ENCODE measurements at regions not wholly inside any gene's neighbourhood (a gene's known extent, or its start where the extent isn't known, plus 50 kb on each side); places are given as distances from the start of the nearest gene placed in this dataset.

DNA sequence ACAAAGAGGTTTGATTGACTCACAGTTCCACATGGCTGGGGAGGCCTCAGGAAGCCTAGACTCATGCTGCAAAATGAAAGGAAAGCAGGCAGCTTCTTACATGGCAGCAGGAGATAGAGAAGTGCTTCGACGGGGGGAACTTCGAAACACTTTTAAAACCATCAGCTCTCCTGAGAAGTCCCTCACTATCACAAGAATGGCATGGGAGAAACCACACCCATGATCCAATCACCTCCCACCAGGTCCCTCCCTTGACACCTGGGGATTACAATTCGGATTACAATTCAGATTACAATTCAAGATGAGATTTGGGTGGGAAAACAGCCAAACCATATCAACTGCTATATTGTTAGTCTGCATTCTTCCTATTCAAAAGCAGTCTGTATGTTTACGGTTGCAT, 322.3 kb upstream of the ISL1 start:
- Histone ChIP-seq H3K18ac (ENCODE audit: extremely low read depth, low read length) (no peak overlapping the region), H3K14ac (ENCODE audit: insufficient read length) (no peak overlapping the region), H3K4me3 (ENCODE audit: extremely low read depth in 1 of 4, insufficient read depth in 2 of 4, low read depth in 3 of 4, low read length in 4 of 4) (no peak overlapping the region), H2BK120ac (replicated peaks; ENCODE audit: low read depth, low read length) (no peak overlapping the region), H3K4me1 (replicated peaks in 1 of 4; ENCODE audit: control insufficient read depth in 3 of 4, insufficient read depth in 4 of 4, low read length in 3 of 4) (no peaks in the 10 kb centered on the region), H2AFZ (ENCODE audit: low read length) (peak overlapping the region; percentile 61; the same call in 1 of the 2 replicates), H3K36me3 (ENCODE audit: control insufficient read depth in 2 of 4, insufficient read depth in 4 of 4, low read length in 3 of 4) (no peaks in the 10 kb centered on the region), H4K91ac (replicated peaks; ENCODE audit: insufficient read length, low read length) (no peak overlapping the region), H3K23ac (ENCODE audit: insufficient read length) (no peak overlapping the region), H3K27ac (ENCODE audit: low read depth, low read length) (no peak overlapping the region), H2BK5ac (ENCODE audit: low read depth, low read length) (no peak overlapping the region), H3K79me2 (ENCODE audit: control insufficient read depth in 1 of 2, insufficient read depth in 2 of 2, low read length in 2 of 2) (no peaks in the 10 kb centered on the region), H2BK20ac (ENCODE audit: low read length) (no peak overlapping the region), H3K4ac (replicated peaks; ENCODE audit: insufficient read length, low read depth, low read length) (no peak overlapping the region), H2BK15ac (ENCODE audit: low read length) (no peak overlapping the region), H4K8ac (ENCODE audit: extremely low read depth, insufficient read depth, low read length) (no peak overlapping the region), H3K9me3 (ENCODE audit: insufficient read depth in 2 of 2, low read depth in 1 of 2, low read length in 1 of 2) (0 out of 4 replicates have a peak, but pooled peaks cover 0 to 4% of the 10 kb centered on the region in 2 experiments), H4K20me1 (replicated peaks in 1 of 2; ENCODE audit: control insufficient read depth in 1 of 2, insufficient read depth in 2 of 2, low read length in 2 of 2) (no peaks in the 10 kb centered on the region), H3K79me1 (ENCODE audit: low read depth, low read length) (no peaks in the 10 kb centered on the region), H2AK5ac (ENCODE audit: low read depth, low read length) (no peak overlapping the region), H3K56ac (replicated peaks; ENCODE audit: insufficient read length, low read depth, low read length) (no peak overlapping the region), H3K4me2 (ENCODE audit: insufficient read depth in 1 of 2, low read depth in 2 of 2, low read length in 2 of 2) (no peak overlapping the region), H3K9ac (replicated peaks in 1 of 4; ENCODE audit: extremely low read depth in 1 of 4, low read depth in 3 of 4, low read length in 3 of 4) (no peak overlapping the region), H3K27me3 (replicated peaks in 1 of 4; ENCODE audit: control insufficient read depth in 3 of 4, extremely low read depth in 1 of 4, insufficient read depth in 3 of 4, low read length in 3 of 4) (no peaks in the 10 kb centered on the region), H3K23me2 (ENCODE audit: low read depth, low read length) (no peaks in the 10 kb centered on the region), H4K5ac (ENCODE audit: insufficient read length, low read depth, low read length) (no peak overlapping the region), H2BK12ac (ENCODE audit: low read depth, low read length) (no peak overlapping the region)
- CTCF ChIA-PET (ENCODE audit: partially characterized antibody): interaction anchor here (1.6 kb wide), 1 partner anchor 13 kb away, joined by 3 read pairs; no protein-coding TSS in a partner anchor
- POLR2A ChIA-PET (ENCODE audit: partially characterized antibody): no interaction called here
- FAIRE-seq (no peak), DNase-seq (ENCODE audit: low read depth in 1 of 2, low spot score in 2 of 2) (no peak)
- WGBS, 2 experiments (ENCODE audit: extremely low coverage in 1 of 2, insufficient coverage in 1 of 2, insufficient read length in 1 of 2, insufficient replicate concordance in 2 of 2, low coverage in 1 of 2, low lambda C conversion rate in 2 of 2, missing lambda C conversion rate in 1 of 2): 69% methylated on average over 5 of the region's 5 CpGs; no CpG with 5 or more reads in 1 of the 2 experiments
- TF ChIP-seq, protein P1, sequence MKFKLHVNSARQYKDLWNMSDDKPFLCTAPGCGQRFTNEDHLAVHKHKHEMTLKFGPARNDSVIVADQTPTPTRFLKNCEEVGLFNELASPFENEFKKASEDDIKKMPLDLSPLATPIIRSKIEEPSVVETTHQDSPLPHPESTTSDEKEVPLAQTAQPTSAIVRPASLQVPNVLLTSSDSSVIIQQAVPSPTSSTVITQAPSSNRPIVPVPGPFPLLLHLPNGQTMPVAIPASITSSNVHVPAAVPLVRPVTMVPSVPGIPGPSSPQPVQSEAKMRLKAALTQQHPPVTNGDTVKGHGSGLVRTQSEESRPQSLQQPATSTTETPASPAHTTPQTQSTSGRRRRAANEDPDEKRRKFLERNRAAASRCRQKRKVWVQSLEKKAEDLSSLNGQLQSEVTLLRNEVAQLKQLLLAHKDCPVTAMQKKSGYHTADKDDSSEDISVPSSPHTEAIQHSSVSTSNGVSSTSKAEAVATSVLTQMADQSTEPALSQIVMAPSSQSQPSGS (IDR thresholded peaks at IDR 0.05; ENCODE audit: low read length): no peak
- no peak for TF ChIP-seq GTF2F1 (IDR thresholded peaks at IDR 0.05; ENCODE audit: borderline replicate concordance, low read depth, low read length)
- no peak for TF ChIP-seq TCF12 (IDR thresholded peaks at IDR 0.05; ENCODE audit: low read depth, low read length)
- no peak for TF ChIP-seq E2F6 (IDR thresholded peaks at IDR 0.05)
- TF ChIP-seq ATF3 (IDR thresholded peaks at IDR 0.05; ENCODE audit: insufficient read depth, low read depth, low read length): no peak
- no peak for TF ChIP-seq SUZ12 (IDR thresholded peaks at IDR 0.05; ENCODE audit: low read length)
- TF ChIP-seq EGR1 (IDR thresholded peaks at IDR 0.05; ENCODE audit: borderline replicate concordance, low read depth, low read length): no peak
- TF ChIP-seq TAF1 (IDR thresholded peaks at IDR 0.05; ENCODE audit: low read depth, low read length): no peak
- no peak for TF ChIP-seq RAD21 (IDR thresholded peaks at IDR 0.05 in 1 of 2, conservative IDR thresholded peaks at IDR 0.05 in 1 of 2; ENCODE audit: low read depth in 2 of 2, low read length in 2 of 2)
- no peak for TF ChIP-seq KDM1A (IDR thresholded peaks at IDR 0.05; ENCODE audit: borderline replicate concordance, low read length)
- TF ChIP-seq SP1 (IDR thresholded peaks at IDR 0.05; ENCODE audit: low read depth, low read length): no peak
- no peak for TF ChIP-seq JUND (IDR thresholded peaks at IDR 0.05; ENCODE audit: low read length)

Data from H1 (cell line).